Panc1 (cell line): ENCODE measurements at regions not wholly inside any gene's neighbourhood (a gene's known extent, or its start where the extent isn't known, plus 50 kb on each side); places are given as distances from the start of the nearest gene placed in this dataset.

Experiments
- POLR2AphosphoS5 ChIP-seq: IDR thresholded peaks from 2 replicates; pipeline ENCODE4 v1.6.1; 2012; ENCODE audit warnings: mild to moderate bottlenecking, low read depth, low read length, moderate library complexity
- SIN3A ChIP-seq: IDR thresholded peaks from 2 replicates; pipeline ENCODE4 v1.6.1; 2012; ENCODE audit warnings: low read depth, mild to moderate bottlenecking, low read length, moderate library complexity, borderline replicate concordance; ENCODE audit not compliant: insufficient read depth
- TCF7L2 ChIP-seq: IDR thresholded peaks from 2 replicates; pipeline ENCODE4 v1.6.1; 2011; ENCODE audit warnings: mild to moderate bottlenecking, low read depth, low read length, inconsistent platforms
- TF ChIP-seq, protein P1 (sequence below): fragments of 450-650 bp; IDR thresholded peaks from 2 replicates; pipeline ENCODE4 v1.5.1; 2017; ENCODE audit warnings: mild to moderate bottlenecking

DNA sequence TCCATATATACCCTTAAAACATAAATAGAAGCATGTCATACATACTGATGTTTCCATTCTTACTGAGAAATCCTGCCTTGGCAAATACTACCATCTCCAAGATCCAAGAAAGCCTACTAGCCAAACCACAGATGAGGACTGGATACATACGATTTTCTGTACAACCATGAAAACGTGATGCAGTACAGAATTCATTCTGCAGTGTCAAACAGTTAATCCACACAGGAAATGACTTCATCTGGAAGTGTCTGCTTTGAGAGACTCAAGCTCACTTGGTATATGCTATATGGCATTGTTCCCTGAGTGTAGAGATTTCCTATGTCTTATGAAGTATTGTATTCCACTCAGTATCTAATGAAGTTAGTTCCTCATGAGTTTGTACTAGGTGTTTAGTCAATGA is 94.3 kb downstream of the CT47B1 start:
- TF ChIP-seq POLR2AphosphoS5 (no peak), SIN3A (no peak), TCF7L2 (no peak)
- TF ChIP-seq, protein P1, sequence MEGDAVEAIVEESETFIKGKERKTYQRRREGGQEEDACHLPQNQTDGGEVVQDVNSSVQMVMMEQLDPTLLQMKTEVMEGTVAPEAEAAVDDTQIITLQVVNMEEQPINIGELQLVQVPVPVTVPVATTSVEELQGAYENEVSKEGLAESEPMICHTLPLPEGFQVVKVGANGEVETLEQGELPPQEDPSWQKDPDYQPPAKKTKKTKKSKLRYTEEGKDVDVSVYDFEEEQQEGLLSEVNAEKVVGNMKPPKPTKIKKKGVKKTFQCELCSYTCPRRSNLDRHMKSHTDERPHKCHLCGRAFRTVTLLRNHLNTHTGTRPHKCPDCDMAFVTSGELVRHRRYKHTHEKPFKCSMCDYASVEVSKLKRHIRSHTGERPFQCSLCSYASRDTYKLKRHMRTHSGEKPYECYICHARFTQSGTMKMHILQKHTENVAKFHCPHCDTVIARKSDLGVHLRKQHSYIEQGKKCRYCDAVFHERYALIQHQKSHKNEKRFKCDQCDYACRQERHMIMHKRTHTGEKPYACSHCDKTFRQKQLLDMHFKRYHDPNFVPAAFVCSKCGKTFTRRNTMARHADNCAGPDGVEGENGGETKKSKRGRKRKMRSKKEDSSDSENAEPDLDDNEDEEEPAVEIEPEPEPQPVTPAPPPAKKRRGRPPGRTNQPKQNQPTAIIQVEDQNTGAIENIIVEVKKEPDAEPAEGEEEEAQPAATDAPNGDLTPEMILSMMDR = no peak
